HUES6 (cell line): ENCODE measurements at regions not wholly inside any gene's neighbourhood (a gene's known extent, or its start where the extent isn't known, plus 50 kb on each side); places are given as distances from the start of the nearest gene placed in this dataset.

ENCODE experiments used
- H3K27ac ChIP-seq: 2 replicates; pipeline ENCODE4 v1.7.0; 2013; ENCODE audit warnings: low read depth, mild to moderate bottlenecking, low read length, inconsistent platforms
- H3K27me3 ChIP-seq: 2 replicates; pipeline ENCODE4 v1.6.1; 2013; ENCODE audit warnings: low read length; ENCODE audit not compliant: control insufficient read depth, insufficient read depth
- H3K36me3 ChIP-seq: 2 replicates; pipeline ENCODE4 v1.6.1; 2013; ENCODE audit warnings: low read length; ENCODE audit not compliant: control insufficient read depth, insufficient read depth
- H3K4me1 ChIP-seq: 2 replicates; pipeline ENCODE4 v1.6.1; 2013; ENCODE audit warnings: low read length; ENCODE audit not compliant: control insufficient read depth, insufficient read depth
- H3K4me3 ChIP-seq: 2 replicates; pipeline ENCODE4 v1.5.1; 2013; ENCODE audit warnings: low read depth, low read length
- H3K9ac ChIP-seq: one replicate; pipeline ENCODE4 v1.6.1; 2013; ENCODE audit warnings: mild to moderate bottlenecking, low read length
- H3K9me3 ChIP-seq: 2 replicates; pipeline ENCODE4 v1.6.1; 2013; ENCODE audit warnings: low read depth, low read length; ENCODE audit not compliant: control insufficient read depth, insufficient read depth

- no peaks in the 10 kb centered on the region for H3K36me3 ChIP-seq
- no peak overlapping the region for H3K9ac ChIP-seq
- no peaks in the 10 kb centered on the region for H3K4me1 ChIP-seq
- no peak overlapping the region for H3K4me3 ChIP-seq
- H3K27ac ChIP-seq: no peak overlapping the region
- no peaks in the 10 kb centered on the region for H3K27me3 ChIP-seq
- H3K9me3 ChIP-seq: no peaks in the 10 kb centered on the region
Measured at GRCh38 chr13:84569366-84569765, 687.1 kb upstream of the SLITRK1 start.

- H3K36me3 ChIP-seq: no peaks in the 10 kb centered on the region
- no peak overlapping the region for H3K27ac ChIP-seq
- no peak overlapping the region for H3K4me3 ChIP-seq
- no peak overlapping the region for H3K9ac ChIP-seq
- H3K27me3 ChIP-seq: no peaks in the 10 kb centered on the region
- no peaks in the 10 kb centered on the region for H3K4me1 ChIP-seq
- no peaks in the 10 kb centered on the region for H3K9me3 ChIP-seq
Measured at GRCh38 chr13:84567848-84568247, 685.6 kb upstream of the SLITRK1 start.

DNA sequence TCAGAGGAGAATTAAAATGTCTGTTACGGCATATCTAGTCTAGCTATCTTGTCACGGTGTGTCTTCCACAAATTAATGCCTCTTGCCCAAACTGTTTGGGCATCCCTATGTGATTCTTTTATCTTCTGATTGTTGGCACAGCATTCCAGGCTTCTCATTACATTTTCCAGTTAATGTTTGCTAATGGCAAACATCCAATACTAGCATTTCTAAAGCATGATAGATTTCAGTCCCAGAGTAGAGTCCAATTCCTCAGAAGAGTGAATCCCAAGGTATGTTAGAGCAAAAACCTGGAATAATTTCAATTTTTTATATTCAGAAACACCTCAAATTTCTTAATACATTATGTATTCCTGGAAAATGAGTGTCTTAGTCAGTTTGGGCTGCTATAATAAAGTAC, 684.5 kb upstream of the SLITRK1 start:
- H3K9ac ChIP-seq: no peak overlapping the region
- H3K27ac ChIP-seq: no peak overlapping the region
- H3K36me3 ChIP-seq: no peaks in the 10 kb centered on the region
- no peak overlapping the region for H3K4me3 ChIP-seq
- no peaks in the 10 kb centered on the region for H3K9me3 ChIP-seq
- no peaks in the 10 kb centered on the region for H3K4me1 ChIP-seq
- no peaks in the 10 kb centered on the region for H3K27me3 ChIP-seq

DNA sequence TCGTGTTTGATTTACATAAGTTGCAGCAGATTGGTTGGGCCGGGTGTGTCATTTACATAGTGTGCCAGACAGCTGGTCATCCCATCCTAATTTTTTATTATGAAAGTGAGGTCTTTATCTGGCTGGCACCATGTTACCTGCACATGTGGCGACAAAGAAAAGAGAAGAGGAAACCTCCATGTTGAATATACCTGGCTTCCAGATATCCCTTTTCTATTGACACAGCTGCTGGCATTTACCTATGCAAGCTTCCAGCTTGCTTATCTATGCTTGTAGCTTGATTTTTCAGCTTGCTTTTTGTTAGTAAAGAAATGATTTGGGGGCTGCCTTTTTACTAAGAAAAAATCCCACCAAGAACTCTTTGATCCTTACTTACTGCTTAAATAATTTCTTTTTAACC, 681.3 kb upstream of the SLITRK1 start:
- Histone ChIP-seq H3K4me3 (no peak overlapping the region), H3K27ac (no peak overlapping the region), H3K4me1 (no peaks in the 10 kb centered on the region), H3K9ac (no peak overlapping the region), H3K36me3 (no peaks in the 10 kb centered on the region), H3K27me3 (no peaks in the 10 kb centered on the region), H3K9me3 (peaks cover 12% of the 10 kb centered on the region)

GRCh38 chr13:84553227-84553626, 671.0 kb upstream of the SLITRK1 start:
- Histone ChIP-seq H3K27ac (no peak overlapping the region), H3K27me3 (no peaks in the 10 kb centered on the region), H3K4me3 (no peak overlapping the region), H3K4me1 (no peaks in the 10 kb centered on the region), H3K36me3 (no peaks in the 10 kb centered on the region), H3K9ac (no peak overlapping the region), H3K9me3 (0 out of 2 replicates have a peak, but pooled peaks cover 4% of the 10 kb centered on the region)

- no peak overlapping the region for H3K9ac ChIP-seq
- H3K27me3 ChIP-seq: no peaks in the 10 kb centered on the region
- no peaks in the 10 kb centered on the region for H3K4me1 ChIP-seq
- H3K36me3 ChIP-seq: no peaks in the 10 kb centered on the region
- H3K4me3 ChIP-seq: no peak overlapping the region
- no peaks in the 10 kb centered on the region for H3K9me3 ChIP-seq
- H3K27ac ChIP-seq: no peak overlapping the region
Measured at GRCh38 chr13:84543962-84544361, 661.7 kb upstream of the SLITRK1 start.

- Histone ChIP-seq H3K9ac (no peak overlapping the region), H3K9me3 (no peaks in the 10 kb centered on the region), H3K36me3 (no peaks in the 10 kb centered on the region), H3K27ac (no peak overlapping the region), H3K27me3 (no peaks in the 10 kb centered on the region), H3K4me1 (no peaks in the 10 kb centered on the region), H3K4me3 (no peak overlapping the region)
Measured at GRCh38 chr13:84542348-84542747, 660.1 kb upstream of the SLITRK1 start.

DNA sequence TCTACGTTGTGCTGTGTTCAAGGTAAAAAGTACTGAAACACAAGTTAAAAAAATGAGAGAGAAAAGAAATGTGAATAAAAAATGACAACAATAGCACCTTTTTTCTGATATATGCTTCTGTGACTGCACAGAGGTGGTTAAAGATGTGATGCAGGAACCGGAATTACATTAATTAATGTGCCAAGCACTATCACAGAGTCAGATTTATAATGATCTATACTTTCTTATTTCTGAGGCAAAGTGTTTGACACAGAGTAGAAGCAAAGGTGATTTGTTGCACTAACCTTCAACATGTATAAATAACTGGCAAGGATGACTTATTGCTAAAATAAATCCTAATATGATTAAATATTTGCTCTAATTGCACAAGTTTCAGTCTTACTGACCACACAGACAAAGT, 654.6 kb upstream of the SLITRK1 start:
- H3K9me3 ChIP-seq: no peaks in the 10 kb centered on the region
- H3K4me1 ChIP-seq: no peaks in the 10 kb centered on the region
- H3K27me3 ChIP-seq: no peaks in the 10 kb centered on the region
- H3K36me3 ChIP-seq: no peaks in the 10 kb centered on the region
- no peak overlapping the region for H3K4me3 ChIP-seq
- no peak overlapping the region for H3K27ac ChIP-seq
- H3K9ac ChIP-seq: no peak overlapping the region

DNA sequence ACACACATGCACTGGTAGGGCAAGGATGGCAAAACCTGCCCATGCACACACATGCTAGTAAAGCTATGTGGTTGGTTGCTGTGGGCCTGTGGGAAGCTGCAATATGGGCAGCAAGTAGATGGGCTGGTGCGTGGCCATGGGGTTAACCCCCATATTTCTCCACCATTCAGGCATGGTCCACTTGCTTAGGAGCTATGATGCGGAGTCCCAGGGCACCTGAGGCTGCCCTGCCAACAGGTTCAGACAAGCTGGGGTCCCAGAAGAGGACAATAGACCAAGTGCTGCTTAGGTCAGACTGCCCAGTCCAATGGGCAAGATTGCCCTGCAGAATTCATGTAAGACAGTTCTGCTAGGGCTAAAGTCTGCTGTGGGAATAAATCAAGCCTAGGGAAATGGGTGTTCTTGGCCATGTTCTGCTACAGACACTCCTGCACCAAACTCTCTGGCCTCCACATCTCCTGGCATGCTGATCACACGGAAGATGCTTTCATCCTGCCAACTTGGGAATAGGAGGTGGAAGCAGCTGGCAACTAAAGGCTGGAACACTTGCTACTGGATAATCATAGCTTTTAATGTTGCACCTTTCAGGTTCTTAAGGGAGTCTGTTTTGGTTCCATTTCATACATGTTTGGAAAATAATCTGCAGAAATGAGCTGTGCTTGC, 646.3 kb upstream of the SLITRK1 start:
- Histone ChIP-seq H3K27me3 (no peaks in the 10 kb centered on the region), H3K27ac (no peak overlapping the region), H3K36me3 (no peaks in the 10 kb centered on the region), H3K4me1 (no peaks in the 10 kb centered on the region), H3K9me3 (no peaks in the 10 kb centered on the region), H3K9ac (no peak overlapping the region), H3K4me3 (no peak overlapping the region)

DNA sequence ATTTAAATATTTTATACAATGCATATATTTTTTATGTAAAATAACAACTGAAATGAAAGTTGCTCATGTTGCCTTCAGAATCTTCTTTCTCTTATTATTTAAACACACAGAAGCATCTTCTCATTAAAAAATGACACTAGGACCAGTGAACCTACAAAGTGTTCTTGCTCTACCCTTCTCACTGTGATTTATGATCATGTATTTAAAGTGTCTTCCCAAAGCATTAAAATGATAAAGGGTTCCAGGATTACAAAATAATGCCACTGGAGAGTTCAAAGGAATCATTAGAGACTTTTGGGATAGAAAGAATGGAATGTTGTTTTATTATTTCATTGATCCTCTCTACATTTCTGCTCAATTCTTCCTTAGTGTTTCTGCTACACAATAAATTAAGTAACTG, 643.6 kb upstream of the SLITRK1 start:
- no peak overlapping the region for H3K4me3 ChIP-seq
- no peak overlapping the region for H3K9ac ChIP-seq
- no peaks in the 10 kb centered on the region for H3K4me1 ChIP-seq
- no peaks in the 10 kb centered on the region for H3K36me3 ChIP-seq
- H3K27ac ChIP-seq: no peak overlapping the region
- H3K27me3 ChIP-seq: no peaks in the 10 kb centered on the region
- no peaks in the 10 kb centered on the region for H3K9me3 ChIP-seq

- no peaks in the 10 kb centered on the region for H3K27me3 ChIP-seq
- no peaks in the 10 kb centered on the region for H3K36me3 ChIP-seq
- no peak overlapping the region for H3K4me3 ChIP-seq
- no peaks in the 10 kb centered on the region for H3K9me3 ChIP-seq
- no peak overlapping the region for H3K27ac ChIP-seq
- H3K9ac ChIP-seq: no peak overlapping the region
- H3K4me1 ChIP-seq: no peaks in the 10 kb centered on the region
Measured at GRCh38 chr13:84524586-84524985, 642.3 kb upstream of the SLITRK1 start.

- Histone ChIP-seq H3K27me3 (no peaks in the 10 kb centered on the region), H3K9ac (no peak overlapping the region), H3K9me3 (no peaks in the 10 kb centered on the region; the same call in 1 of the 2 replicates), H3K4me3 (no peak overlapping the region), H3K36me3 (no peaks in the 10 kb centered on the region), H3K4me1 (no peaks in the 10 kb centered on the region), H3K27ac (no peak overlapping the region)
Measured at GRCh38 chr13:84500016-84500415, 617.7 kb upstream of the SLITRK1 start.
